GM21723 (cell line): ENCODE measurements at regions not wholly inside any gene's neighbourhood (a gene's known extent, or its start where the extent isn't known, plus 50 kb on each side); places are given as distances from the start of the nearest gene placed in this dataset.

Source experiments
- ATAC-seq: cut with Tn5 transposase; IDR thresholded peaks from one replicate; pipeline ENCODE4 v1.9.1; 2021; ENCODE audit warnings: mild to moderate bottlenecking, moderate library complexity; ENCODE audit not compliant: unreplicated experiment

DNA sequence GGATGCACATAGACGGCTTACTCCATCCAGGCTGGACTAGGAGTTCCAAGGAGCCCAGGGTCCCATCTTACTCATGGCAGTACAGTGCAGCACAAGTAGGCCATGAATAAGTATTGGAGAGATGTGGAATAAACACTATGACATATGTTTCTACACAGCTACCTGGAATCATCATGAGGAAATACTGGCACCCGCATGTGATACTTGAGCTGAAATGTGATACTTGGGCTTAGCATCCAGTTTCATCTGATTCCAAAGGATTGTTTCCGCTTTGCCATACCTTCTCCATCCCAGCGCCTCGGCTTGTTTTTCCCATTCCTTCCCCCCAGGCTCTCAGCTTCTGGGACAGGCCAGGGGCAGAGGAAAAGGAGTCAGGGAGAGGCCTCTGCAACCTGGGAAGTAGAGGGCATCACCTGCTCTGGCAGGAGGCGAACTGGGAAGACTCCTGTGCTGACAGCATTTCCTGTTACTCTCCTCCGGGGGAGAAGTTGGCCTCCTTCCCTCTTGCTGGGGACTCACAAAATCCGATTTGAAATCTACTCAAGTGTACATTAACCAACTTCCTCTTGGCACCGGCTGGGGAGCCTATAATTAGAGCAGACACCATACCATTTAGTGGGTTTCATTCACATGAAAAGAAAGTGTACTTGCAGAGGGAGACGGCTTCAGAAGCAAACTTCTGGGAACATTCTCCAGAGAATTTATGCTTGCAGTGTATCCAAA, 187.8 kb downstream of the MIAT start:
- no peak for ATAC-seq

DNA sequence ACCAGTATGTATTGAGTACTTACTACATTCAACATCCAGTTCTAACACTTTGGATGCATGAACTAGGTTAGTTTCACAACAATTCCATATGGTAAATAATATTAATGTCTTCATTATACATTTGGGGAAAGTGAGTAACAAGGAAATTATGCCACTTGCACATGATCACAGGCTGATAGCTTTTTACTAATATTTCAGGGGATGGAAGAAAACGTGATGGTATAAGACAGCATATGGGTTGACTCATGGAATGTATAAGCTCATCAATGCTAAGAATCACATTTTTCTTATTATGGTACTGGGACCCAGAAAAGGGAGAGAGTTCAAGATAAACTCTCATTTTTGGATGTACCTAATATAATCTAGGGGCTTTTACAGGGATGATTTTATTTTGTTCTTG, 188.7 kb downstream of the MIAT start:
- no peak for ATAC-seq

GRCh38 chr22:26846645-26847044, 189.3 kb downstream of the MIAT start:
- ATAC-seq: no peak

GRCh38 chr22:26847046-26847445, 189.7 kb downstream of the MIAT start:
- no peak for ATAC-seq

- no peak for ATAC-seq
Measured at GRCh38 chr22:26847816-26848215, 190.4 kb downstream of the MIAT start.

DNA sequence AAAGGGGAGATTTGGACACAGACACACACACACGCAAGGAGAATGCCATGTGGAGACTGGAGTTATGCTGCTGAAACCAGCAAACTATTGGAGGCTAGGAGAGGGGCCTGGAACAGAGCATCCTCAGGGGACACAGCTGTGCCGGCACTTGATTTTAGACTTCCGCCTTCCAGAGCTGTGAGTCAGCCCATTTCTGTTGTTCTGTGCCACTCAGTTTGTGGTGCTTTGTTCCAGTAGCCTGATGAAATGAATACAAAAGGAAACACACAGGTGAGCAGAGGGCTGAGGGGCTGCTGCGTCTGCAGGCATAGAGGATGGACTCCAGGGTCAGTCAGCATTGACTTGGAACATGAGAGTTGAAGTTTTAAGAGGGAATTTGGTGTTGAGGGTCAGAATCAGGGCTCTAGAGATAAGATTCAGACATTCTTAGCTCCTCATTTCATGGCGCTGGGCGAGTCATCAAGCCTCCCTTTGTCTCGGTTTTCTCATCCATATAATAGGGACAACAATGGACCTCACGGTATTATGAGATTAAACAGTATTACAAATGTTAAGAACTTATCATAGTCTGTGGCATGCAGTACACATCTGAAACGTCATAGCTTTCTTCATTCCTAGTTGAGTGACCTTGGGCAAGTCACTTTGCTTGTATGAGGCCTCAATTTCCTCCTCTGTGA, 191.0 kb downstream of the MIAT start:
- ATAC-seq: no peak

- ATAC-seq: no peak
Measured at GRCh38 chr22:26849575-26849974, 192.2 kb downstream of the MIAT start.

GRCh38 chr22:26851125-26851524, 193.7 kb downstream of the MIAT start:
- no peak for ATAC-seq

GRCh38 chr22:26852176-26852575, 194.8 kb downstream of the MIAT start:
- ATAC-seq: no peak

GRCh38 chr22:26853071-26853470, 195.7 kb downstream of the MIAT start:
- no peak for ATAC-seq

GRCh38 chr22:26853495-26853894, 196.1 kb downstream of the MIAT start:
- no peak for ATAC-seq

DNA sequence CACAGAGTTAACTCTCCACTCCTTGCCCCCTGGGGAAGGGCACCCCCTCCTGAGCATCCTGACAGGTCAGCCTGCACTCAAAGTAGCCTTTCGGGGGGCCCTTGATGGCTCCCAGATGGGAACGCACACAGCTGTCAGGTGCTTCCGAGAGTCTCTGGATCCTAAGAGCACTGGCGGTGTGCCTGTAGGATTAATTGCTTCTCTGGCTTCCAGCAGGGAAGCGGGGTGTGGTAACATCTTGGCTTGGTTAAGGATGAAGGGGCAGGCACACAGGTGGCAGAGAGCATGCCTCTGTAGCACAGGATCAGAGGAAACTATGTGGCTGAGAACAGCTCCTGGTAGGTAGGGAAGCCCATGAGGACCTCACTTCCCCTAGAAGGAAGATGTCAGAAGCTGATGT, 199.8 kb downstream of the MIAT start:
- no peak for ATAC-seq

DNA sequence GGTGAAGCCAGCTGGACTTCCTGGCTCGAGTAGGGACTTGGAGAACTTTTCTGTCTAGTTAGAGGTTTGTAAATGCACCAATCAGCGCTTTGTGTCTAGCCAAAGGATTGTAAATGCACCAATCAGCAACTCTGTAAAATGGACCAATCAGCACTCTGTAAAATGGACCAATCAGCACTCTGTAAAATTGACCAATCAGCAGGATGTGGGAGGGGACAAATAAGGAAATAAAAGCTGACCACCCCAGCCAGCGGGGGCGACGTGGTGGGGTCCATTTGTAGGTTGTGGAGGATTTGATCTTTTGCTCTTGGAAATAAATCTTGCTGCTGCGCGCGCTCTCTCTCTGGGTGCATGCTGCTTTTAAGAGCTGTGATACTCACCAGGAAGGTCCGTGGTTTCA, 202.9 kb downstream of the MIAT start:
- no peak for ATAC-seq

- ATAC-seq: no peak
Measured at GRCh38 chr22:26865021-26865420, 207.6 kb downstream of the MIAT start.

- no peak for ATAC-seq
Measured at GRCh38 chr22:26883393-26883792, 226.0 kb downstream of the MIAT start.

DNA sequence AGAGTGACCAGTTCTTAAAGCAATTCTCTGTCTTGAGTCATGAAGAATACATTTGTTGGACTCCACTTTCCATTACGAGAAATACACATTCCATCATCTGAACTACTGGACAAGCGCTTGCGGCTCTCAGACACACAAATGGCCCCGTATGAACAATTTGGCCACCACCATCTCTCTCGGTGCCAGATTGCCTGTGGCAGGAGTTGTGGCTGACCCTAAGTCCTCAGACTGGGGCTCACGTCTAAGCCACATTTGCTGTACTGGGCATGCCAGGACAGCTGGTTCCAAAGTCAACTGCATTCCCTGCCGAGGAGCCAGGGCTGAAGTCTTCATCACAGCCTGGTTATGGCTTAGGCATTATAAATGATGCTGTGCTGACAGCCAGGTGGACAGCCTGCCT, 227.5 kb downstream of the MIAT start:
- ATAC-seq: no peak

GRCh38 chr22:26885441-26886261, 228.3 kb downstream of the MIAT start:
- ATAC-seq: no peak

- ATAC-seq: no peak
Measured at GRCh38 chr22:26887456-26887855, 230.1 kb downstream of the MIAT start.

DNA sequence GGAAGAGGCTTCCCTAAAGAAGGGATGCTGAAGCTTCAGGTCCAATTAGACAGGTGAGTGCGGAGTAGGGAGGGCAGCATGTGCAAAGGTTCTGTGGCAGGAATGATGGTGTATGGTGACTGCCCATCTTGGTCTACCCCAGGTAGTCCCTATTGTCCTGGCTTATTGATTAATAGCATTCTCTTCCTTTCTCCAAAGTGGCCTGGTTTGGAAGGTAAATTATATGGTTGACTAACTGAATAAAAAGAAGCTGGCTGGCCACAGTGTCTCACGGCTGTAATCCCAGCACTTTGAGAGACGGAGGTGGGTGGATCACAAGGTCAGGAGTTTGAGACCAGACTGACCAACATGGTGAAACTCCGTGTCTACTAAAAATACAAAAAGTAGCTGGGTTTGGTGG, 230.5 kb downstream of the MIAT start:
- ATAC-seq: no peak

GRCh38 chr22:26888887-26889286, 231.5 kb downstream of the MIAT start:
- ATAC-seq: no peak

GRCh38 chr22:26889802-26890201, 232.4 kb downstream of the MIAT start:
- no peak for ATAC-seq

DNA sequence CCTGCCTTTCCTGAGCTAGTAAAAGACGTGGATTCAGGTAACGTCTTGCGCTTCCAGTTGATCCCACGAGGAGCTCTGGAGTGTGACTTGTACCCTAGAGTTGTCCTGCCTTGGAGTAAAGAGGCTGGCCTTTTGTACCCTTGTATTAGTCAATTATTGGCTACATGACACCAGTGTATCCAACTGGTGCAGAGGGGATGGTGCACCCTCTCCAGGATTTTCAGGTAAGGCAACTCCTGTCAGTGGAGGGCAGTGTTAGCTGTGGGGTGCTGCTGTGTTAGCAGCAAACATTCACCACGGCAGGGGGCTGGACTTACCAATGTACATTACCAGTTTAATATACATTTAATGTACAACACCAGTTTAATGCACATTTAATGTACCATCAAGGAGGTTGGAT, 233.5 kb downstream of the MIAT start:
- no peak for ATAC-seq
